ENCODE measurements at regions not wholly inside any gene's neighbourhood (a gene's known extent, or its start where the extent isn't known, plus 50 kb on each side); places are given as distances from the start of the nearest gene placed in this dataset.

GRCh38 chr2:103627301-103627700 is 865.5 kb downstream of the TMEM182 start:
- Histone ChIP-seq H3K79me2 (ENCODE audit: insufficient read depth, low read depth) (no peaks in the 10 kb centered on the region), H3K4me1 (ENCODE audit: low read depth, poor library complexity, severe bottlenecking) (no peaks in the 10 kb centered on the region), H3K4me3 (IDR thresholded peaks at IDR 0.05; ENCODE audit: insufficient read depth, low read depth, low read length) (no peak overlapping the region), H3K4me2 (no peak overlapping the region), H3K9ac (no peak overlapping the region), H3K36me3 (ENCODE audit: insufficient read depth) (no peaks in the 10 kb centered on the region), H4K20me1 (ENCODE audit: insufficient read depth) (no peaks in the 10 kb centered on the region), H2AFZ (ENCODE audit: low read depth) (no peak overlapping the region), H3K27ac (no peak overlapping the region), H3K27me3 (ENCODE audit: insufficient read depth, low read depth) (no peaks in the 10 kb centered on the region)
- no peak for TF ChIP-seq CTCF (conservative IDR thresholded peaks at IDR 0.05; ENCODE audit: low read depth, low read length)

GRCh38 chr2:103638978-103639377 is 877.1 kb downstream of the TMEM182 start:
- no peaks in the 10 kb centered on the region for H3K79me2 ChIP-seq (ENCODE audit: insufficient read depth, low read depth)
- no peak overlapping the region for H3K9ac ChIP-seq
- H3K27ac ChIP-seq, result no peak overlapping the region
- no peaks in the 10 kb centered on the region for H3K27me3 ChIP-seq (ENCODE audit: insufficient read depth, low read depth)
- no peak overlapping the region for H3K4me3 ChIP-seq (IDR thresholded peaks at IDR 0.05; ENCODE audit: insufficient read depth, low read depth, low read length)
- no peaks in the 10 kb centered on the region for H3K4me1 ChIP-seq (ENCODE audit: low read depth, poor library complexity, severe bottlenecking)
- no peak overlapping the region for H3K4me2 ChIP-seq
- no peaks in the 10 kb centered on the region for H4K20me1 ChIP-seq (ENCODE audit: insufficient read depth)
- H3K36me3 ChIP-seq (ENCODE audit: insufficient read depth), result no peaks in the 10 kb centered on the region
- no peak for TF ChIP-seq CTCF (conservative IDR thresholded peaks at IDR 0.05; ENCODE audit: low read depth, low read length)
- no peak overlapping the region for H2AFZ ChIP-seq (ENCODE audit: low read depth)

GRCh38 chr2:103656558-103656957 is 894.7 kb downstream of the TMEM182 start:
- Histone ChIP-seq H2AFZ (ENCODE audit: low read depth) (no peak overlapping the region), H3K27ac (no peak overlapping the region), H3K9ac (no peak overlapping the region), H3K4me3 (IDR thresholded peaks at IDR 0.05; ENCODE audit: insufficient read depth, low read depth, low read length) (no peak overlapping the region), H3K4me1 (ENCODE audit: low read depth, poor library complexity, severe bottlenecking) (no peaks in the 10 kb centered on the region), H3K79me2 (ENCODE audit: insufficient read depth, low read depth) (no peaks in the 10 kb centered on the region), H4K20me1 (ENCODE audit: insufficient read depth) (no peaks in the 10 kb centered on the region), H3K36me3 (ENCODE audit: insufficient read depth) (no peaks in the 10 kb centered on the region), H3K4me2 (no peak overlapping the region), H3K27me3 (ENCODE audit: insufficient read depth, low read depth) (no peaks in the 10 kb centered on the region)
- no peak for TF ChIP-seq CTCF (conservative IDR thresholded peaks at IDR 0.05; ENCODE audit: low read depth, low read length)

- no peak overlapping the region for H2AFZ ChIP-seq (ENCODE audit: low read depth)
Measured at GRCh38 chr2:103660519-103660918, 898.7 kb downstream of the TMEM182 start.

More at GRCh38 chr2:103660519-103660918, 898.7 kb downstream of the TMEM182 start:
- Histone ChIP-seq H3K36me3 (ENCODE audit: insufficient read depth) (no peaks in the 10 kb centered on the region), H3K79me2 (ENCODE audit: insufficient read depth, low read depth) (no peaks in the 10 kb centered on the region), H3K4me1 (ENCODE audit: low read depth, poor library complexity, severe bottlenecking) (no peaks in the 10 kb centered on the region), H3K9ac (no peak overlapping the region), H3K4me3 (IDR thresholded peaks at IDR 0.05; ENCODE audit: insufficient read depth, low read depth, low read length) (no peak overlapping the region), H3K4me2 (no peak overlapping the region), H3K27me3 (ENCODE audit: insufficient read depth, low read depth) (no peaks in the 10 kb centered on the region), H3K27ac (no peak overlapping the region), H4K20me1 (ENCODE audit: insufficient read depth) (no peaks in the 10 kb centered on the region)
- TF ChIP-seq CTCF (conservative IDR thresholded peaks at IDR 0.05; ENCODE audit: low read depth, low read length), result no peak
